ENCODE measurements at regions not wholly inside any gene's neighbourhood (a gene's known extent, or its start where the extent isn't known, plus 50 kb on each side); places are given as distances from the start of the nearest gene placed in this dataset.

DNA sequence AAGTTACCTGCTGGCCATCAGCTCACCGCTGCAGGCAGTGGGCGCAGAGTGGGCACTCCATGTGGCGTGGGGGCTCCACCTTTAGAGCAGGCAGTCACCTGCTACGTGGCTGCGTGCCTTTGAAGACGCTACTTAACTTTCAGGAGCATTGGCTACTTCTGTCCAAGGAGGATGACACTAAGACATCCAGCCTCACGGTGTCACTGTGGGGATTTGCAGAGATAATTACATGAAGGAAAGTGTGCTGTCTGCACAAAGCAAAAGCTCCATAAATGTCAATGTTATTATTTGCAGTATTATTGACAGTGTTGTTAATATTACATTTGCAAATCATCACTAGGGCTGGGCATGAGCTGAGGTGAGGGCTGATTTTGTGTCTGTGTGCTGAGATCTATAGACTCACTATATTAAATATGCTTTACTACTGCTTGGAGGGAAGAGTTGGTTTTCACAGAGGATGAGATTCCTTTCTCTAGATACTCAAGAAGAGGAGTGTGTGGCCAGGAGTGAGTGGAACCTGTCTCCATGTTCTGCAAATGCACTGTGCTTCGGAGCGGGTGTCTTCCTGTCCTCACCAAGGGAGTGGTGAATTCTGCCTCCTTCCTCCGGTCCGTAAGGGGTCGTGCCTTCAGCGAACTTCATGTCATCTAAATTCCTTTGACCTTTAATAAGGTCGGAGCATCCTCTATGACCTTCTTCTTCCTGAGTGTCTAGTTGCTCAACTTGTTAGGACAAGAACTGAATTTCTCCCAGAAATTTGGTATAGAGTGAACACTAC, 165.8 kb upstream of the SYNDIG1 start:
- DNase-seq (ENCODE audit: low spot score in 2 of 2), result no peak
- in situ Hi-C loops (cut with MboI; ENCODE audit: low sequenced_read_pairs), result no loop called here
- H3K27me3 ChIP-seq (ENCODE audit: low read depth), result no peaks in the 10 kb centered on the region
- H3K9me3 ChIP-seq, result no peaks in the 10 kb centered on the region
- no peaks in the 10 kb centered on the region for H3K36me3 ChIP-seq (replicated peaks)
- no peaks in the 10 kb centered on the region for H3K4me1 ChIP-seq
- no peak overlapping the region for H3K4me3 ChIP-seq

DNA sequence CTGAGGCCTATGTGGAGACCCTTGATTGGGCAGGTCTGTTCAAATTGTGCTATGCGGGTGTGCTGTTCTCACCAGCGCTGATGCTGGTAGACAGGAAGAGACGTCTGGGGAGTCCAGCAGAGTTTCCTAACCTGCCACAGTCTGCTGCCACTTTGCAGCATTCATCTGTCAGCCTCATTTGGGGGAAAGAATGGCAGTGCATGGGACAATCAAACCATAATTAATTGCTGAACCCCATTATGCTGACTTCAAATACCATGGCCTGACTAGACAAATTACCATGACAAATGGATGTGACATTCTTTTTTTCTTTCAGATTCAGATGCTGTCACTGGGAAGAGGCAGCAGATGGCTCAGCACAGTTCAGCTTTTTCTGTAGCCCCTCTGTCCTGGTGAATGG, 171.4 kb upstream of the SYNDIG1 start:
- in situ Hi-C loops (cut with MboI; ENCODE audit: low sequenced_read_pairs), result no loop called here
- no peaks in the 10 kb centered on the region for H3K36me3 ChIP-seq (replicated peaks)

DNA sequence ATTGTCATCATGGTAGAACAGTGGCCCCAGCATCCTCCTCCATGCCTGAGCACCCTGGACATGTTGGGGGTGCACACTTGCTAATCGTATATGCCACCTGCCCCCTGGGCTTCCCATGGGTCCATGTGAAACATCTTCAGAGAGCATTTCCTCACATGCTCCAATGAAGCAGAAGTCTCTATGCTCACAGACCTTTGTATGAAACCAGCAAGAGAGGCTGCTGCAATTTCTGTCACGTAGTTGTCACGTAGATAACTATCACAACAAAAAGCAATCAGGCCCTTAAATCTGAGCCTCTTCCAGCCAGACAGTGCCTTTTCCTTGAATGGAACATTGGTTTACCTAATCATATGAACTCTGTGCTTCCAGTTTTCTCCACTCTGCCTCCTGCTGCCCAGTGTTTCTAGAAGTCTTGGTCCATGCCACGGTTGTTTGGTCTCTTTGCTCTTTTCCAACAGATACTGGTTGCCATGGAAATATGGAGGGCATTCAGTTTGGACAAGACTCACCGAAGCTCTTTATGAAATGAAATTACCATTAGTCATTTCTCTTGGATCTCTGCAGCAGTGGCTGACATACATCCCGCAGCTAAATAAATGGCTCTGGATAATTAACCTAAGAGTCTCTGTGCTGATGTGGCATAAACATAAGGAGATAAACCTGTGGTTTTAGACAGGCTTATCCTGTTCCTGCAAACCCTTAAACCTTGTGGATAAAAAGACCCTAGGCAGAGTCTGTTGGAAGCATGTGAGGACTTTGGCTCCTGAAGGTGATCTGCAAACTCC, 172.8 kb upstream of the SYNDIG1 start:
- H3K4me3 ChIP-seq, result no peak overlapping the region
- in situ Hi-C loops (cut with MboI; ENCODE audit: low sequenced_read_pairs), result no loop called here

More for the DNA sequence above, 171.4 kb upstream of the SYNDIG1 start:
- Histone ChIP-seq H3K4me3 (no peak overlapping the region), H3K4me1 (no peaks in the 10 kb centered on the region), H3K27me3 (ENCODE audit: low read depth) (no peaks in the 10 kb centered on the region), H3K9me3 (no peaks in the 10 kb centered on the region)
- DNase-seq (ENCODE audit: low spot score in 2 of 2), result no peak

DNA sequence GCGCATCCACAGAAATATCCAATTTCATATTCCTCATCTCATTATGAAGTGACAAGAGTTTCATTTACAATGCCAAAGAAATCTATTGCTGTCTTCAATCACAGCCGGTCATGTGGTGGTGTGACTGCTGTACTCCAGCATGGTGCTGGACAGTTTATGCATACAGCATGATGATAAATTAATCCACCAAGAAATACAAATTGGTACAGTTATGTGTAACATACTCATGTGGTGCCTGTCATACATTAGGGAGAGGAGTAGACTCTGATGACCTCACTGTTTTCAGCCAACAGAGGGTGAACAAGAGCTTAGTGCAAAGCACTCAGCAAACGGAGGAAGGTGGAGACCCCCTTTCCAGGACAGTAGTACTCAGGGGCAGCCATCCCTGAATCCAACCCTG, 178.4 kb upstream of the SYNDIG1 start:
- H3K4me1 ChIP-seq, result no peaks in the 10 kb centered on the region
- H3K4me3 ChIP-seq, result no peak overlapping the region
- no peak for DNase-seq (ENCODE audit: low spot score in 2 of 2)
- in situ Hi-C loops (cut with MboI; ENCODE audit: low sequenced_read_pairs), result no loop called here
- H3K27me3 ChIP-seq (ENCODE audit: low read depth), result no peaks in the 10 kb centered on the region
- H3K36me3 ChIP-seq (replicated peaks), result no peaks in the 10 kb centered on the region
- H3K9me3 ChIP-seq, result no peaks in the 10 kb centered on the region

More for the DNA sequence above, 172.8 kb upstream of the SYNDIG1 start:
- no peaks in the 10 kb centered on the region for H3K4me1 ChIP-seq
- H3K9me3 ChIP-seq, result no peaks in the 10 kb centered on the region
- no peaks in the 10 kb centered on the region for H3K27me3 ChIP-seq (ENCODE audit: low read depth)
- H3K36me3 ChIP-seq (replicated peaks), result no peaks in the 10 kb centered on the region
- DNase-seq (ENCODE audit: low spot score in 2 of 2), result no peak

DNA sequence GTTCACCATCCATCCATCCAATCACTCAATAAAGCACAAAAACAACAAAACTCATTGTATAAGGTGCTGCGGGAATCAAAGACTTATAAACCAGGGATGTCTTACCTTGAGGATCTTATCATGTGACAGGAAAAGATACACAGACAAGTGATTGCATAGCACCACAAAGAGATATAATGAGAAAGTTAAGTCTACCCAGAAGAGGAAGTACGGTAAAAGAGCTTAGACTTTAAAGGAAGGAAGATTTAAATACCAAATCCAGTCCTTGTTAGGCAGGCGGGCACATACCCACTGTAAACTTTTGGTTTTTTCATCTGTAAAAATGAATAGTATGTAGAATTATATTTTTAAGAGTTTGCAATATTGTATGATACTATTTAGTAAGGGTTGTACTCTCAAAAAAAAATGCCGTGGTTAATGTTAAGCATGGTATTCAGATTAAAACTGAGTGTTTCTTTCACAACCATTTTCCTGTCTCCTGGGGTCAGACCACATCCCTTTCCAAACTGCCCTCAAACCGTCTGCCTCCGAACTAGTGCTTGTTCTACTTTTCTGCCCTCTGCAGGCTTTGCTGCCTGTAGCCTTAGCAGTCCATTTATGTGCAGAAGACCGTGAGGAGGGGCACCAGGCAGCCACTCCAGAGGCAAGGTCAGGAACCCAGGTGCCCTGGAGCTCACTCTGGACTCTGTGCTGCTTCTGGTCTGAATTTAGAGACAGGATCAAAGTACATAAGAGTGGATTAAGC, 179.5 kb upstream of the SYNDIG1 start:
- no peaks in the 10 kb centered on the region for H3K9me3 ChIP-seq
- H3K4me1 ChIP-seq, result no peaks in the 10 kb centered on the region
- H3K27me3 ChIP-seq (ENCODE audit: low read depth), result no peaks in the 10 kb centered on the region
- in situ Hi-C loops (cut with MboI; ENCODE audit: low sequenced_read_pairs), result no loop called here
- H3K36me3 ChIP-seq (replicated peaks), result no peaks in the 10 kb centered on the region
- no peak for DNase-seq (ENCODE audit: low spot score in 2 of 2)
- H3K4me3 ChIP-seq, result no peak overlapping the region

DNA sequence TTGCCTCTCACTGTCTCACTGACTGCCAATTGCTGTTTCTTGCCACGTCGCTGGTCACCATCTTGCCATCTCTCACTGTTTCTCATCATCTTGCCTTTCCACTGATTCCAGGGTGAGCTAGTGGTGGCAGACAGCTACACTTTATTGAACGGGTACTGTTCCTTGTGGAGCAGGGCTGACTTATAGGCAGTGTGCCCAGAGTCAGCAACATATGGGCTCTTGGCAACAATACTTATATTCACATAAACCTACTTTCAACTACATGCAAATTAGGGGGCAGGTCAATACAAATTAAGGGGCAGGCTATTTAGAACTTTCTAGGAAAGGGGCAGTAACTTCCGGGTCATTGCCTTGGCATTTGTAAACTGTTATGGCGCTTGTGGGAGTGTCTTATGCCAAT, 186.2 kb upstream of the SYNDIG1 start:
- DNase-seq (ENCODE audit: low spot score in 2 of 2), result no peak
- in situ Hi-C loops (cut with MboI; ENCODE audit: low sequenced_read_pairs), result no loop called here
- Histone ChIP-seq H3K27me3 (ENCODE audit: low read depth) (no peaks in the 10 kb centered on the region), H3K9me3 (no peaks in the 10 kb centered on the region), H3K36me3 (replicated peaks) (no peaks in the 10 kb centered on the region), H3K4me3 (no peak overlapping the region), H3K4me1 (no peaks in the 10 kb centered on the region)

DNA sequence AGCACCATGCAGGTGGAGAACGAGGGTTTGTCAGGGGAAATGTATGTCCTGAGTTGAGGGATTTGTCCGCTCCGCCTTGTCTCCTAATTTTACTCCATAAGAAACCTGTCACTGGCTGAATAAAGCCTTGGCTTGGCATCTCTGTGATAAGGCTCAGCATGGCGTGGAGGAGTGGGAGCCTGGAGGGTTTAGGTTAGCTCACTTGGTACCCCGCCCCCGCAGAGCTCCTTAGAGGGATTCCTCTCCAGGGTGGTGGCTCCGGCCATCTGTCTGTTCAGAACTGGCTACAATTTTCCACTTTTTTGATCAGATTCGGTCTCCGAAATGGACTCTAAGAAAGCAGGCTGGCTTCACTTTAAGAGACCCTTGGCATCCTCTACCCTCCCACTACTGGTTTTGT, 192.2 kb upstream of the SYNDIG1 start:
- H3K4me1 ChIP-seq, result no peaks in the 10 kb centered on the region
- no peak overlapping the region for H3K4me3 ChIP-seq
- in situ Hi-C loops (cut with MboI; ENCODE audit: low sequenced_read_pairs), result no loop called here
- H3K9me3 ChIP-seq, result no peaks in the 10 kb centered on the region
- no peaks in the 10 kb centered on the region for H3K27me3 ChIP-seq (ENCODE audit: low read depth)
- DNase-seq (ENCODE audit: low spot score in 2 of 2), result no peak
- H3K36me3 ChIP-seq (replicated peaks), result no peaks in the 10 kb centered on the region

DNA sequence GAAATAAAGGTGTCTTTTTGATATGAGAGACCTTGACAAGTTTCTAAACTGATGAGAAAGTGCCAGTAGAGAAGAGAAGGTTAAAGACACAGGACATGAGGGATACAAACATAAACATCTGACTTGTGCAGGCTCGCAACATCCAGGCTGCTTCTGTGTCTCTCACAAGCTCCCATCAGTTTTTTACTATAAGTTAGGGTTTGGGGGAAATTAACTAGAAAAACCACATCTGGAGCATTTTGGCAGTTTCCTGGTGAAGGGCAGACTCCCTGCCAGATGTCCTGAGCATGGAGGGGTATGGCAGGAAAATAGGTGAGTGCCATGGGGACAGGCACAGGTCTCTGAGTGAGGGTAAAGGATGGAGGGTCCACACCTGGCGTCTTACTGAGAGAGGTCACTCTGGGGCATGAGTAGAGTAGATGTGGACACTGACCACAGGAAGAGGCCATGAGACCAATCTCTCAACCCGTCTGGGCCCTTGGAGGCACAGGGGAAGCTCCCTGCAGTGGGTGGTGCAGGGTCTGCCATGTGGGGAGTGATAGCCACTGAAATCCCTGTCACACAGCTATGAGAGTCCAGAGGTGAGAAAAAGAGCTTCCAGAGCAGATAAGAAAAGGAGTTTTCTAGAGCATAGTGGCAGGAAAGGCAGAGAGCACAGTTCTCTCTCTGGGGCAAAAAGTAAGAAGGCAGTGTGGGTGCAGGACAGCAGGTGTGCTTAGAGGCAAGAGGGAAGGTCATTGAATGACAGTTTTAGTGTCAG, 193.3 kb upstream of the SYNDIG1 start:
- Histone ChIP-seq H3K4me1 (no peaks in the 10 kb centered on the region), H3K9me3 (no peaks in the 10 kb centered on the region), H3K36me3 (replicated peaks) (no peaks in the 10 kb centered on the region), H3K4me3 (no peak overlapping the region), H3K27me3 (ENCODE audit: low read depth) (no peaks in the 10 kb centered on the region)
- in situ Hi-C loops (cut with MboI; ENCODE audit: low sequenced_read_pairs), result no loop called here
- no peak for DNase-seq (ENCODE audit: low spot score in 2 of 2)

DNA sequence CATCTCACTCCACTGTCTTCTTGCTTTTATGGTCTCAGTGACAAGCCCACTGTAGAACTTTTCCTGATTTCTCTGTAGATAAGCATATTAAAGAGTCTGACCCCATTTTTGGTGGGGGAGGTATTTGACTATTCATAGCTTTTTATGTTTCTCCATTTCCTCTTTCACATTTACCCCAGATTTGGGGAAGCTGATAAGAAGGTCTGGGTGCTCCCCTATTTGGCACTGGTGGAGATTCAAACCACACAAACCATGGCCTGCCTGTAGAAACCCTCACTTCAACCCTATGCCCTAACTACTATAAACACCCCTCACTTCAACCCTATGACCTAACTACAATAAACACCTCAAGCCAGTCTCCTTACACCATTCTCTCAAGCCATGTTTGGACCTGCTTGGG, 196.2 kb upstream of the SYNDIG1 start:
- in situ Hi-C loops (cut with MboI; ENCODE audit: low sequenced_read_pairs), result loop anchor here (25.0 kb wide), 1 partner anchor 111 kb away; no protein-coding TSS in a partner anchor
- no peaks in the 10 kb centered on the region for H3K36me3 ChIP-seq (replicated peaks)
- no peaks in the 10 kb centered on the region for H3K9me3 ChIP-seq
- no peak for DNase-seq (ENCODE audit: low spot score in 2 of 2)
- H3K4me1 ChIP-seq, result no peaks in the 10 kb centered on the region
- no peak overlapping the region for H3K4me3 ChIP-seq
- H3K27me3 ChIP-seq (ENCODE audit: low read depth), result no peaks in the 10 kb centered on the region

DNA sequence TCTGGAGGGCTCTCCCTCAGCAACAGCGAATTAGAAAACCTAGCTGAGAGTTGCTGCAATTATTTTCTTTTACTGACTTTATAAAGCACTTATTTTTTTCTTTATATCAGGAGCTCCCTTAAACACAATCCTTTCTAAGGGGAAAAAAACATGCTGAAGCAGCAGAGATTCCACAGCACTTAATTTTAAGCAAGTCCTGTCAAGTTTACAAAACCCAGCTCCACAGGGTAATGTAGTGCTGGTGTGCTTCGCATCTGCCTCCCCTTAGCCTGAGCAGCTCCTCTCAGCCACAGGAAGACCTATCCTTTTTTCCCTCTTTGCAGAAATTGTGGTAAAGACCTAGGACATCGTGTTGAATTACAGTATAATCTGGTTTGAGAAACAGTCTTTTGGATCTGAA, 208.1 kb upstream of the SYNDIG1 start:
- in situ Hi-C loops (cut with MboI; ENCODE audit: low sequenced_read_pairs), result loop anchor here (25.0 kb wide), 1 partner anchor 99 kb away; no protein-coding TSS in a partner anchor
- DNase-seq (ENCODE audit: low spot score in 2 of 2), result no peak
- no peaks in the 10 kb centered on the region for H3K4me1 ChIP-seq
- H3K9me3 ChIP-seq, result no peaks in the 10 kb centered on the region
- no peak overlapping the region for H3K4me3 ChIP-seq
- no peaks in the 10 kb centered on the region for H3K27me3 ChIP-seq (ENCODE audit: low read depth)
- no peaks in the 10 kb centered on the region for H3K36me3 ChIP-seq (replicated peaks)

DNA sequence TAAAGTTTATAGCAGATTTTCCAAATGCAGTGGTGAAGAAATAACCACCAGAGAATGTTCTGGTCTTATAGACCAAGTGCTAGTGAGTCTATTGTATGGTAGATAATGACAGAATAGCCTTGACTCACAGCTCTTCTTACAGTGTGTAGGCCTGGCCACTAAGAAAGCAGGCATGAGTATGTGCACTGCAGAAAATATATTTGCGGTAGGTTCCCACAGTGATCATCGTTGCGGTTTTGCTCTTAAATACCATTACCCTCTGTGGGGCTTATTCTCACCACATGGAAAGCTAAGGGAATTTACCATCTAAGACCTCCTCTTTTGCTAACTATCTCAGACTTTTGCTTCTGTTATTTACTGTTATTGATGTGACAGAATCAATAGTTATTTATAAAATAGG, 212.3 kb upstream of the SYNDIG1 start:
- Histone ChIP-seq H3K36me3 (replicated peaks) (no peaks in the 10 kb centered on the region), H3K9me3 (no peaks in the 10 kb centered on the region), H3K4me1 (no peaks in the 10 kb centered on the region), H3K27me3 (ENCODE audit: low read depth) (no peaks in the 10 kb centered on the region), H3K4me3 (no peak overlapping the region)
- DNase-seq (ENCODE audit: low spot score in 2 of 2), result no peak
- in situ Hi-C loops (cut with MboI; ENCODE audit: low sequenced_read_pairs), result loop anchor here (25.0 kb wide), 1 partner anchor 95 kb away; no protein-coding TSS in a partner anchor

DNA sequence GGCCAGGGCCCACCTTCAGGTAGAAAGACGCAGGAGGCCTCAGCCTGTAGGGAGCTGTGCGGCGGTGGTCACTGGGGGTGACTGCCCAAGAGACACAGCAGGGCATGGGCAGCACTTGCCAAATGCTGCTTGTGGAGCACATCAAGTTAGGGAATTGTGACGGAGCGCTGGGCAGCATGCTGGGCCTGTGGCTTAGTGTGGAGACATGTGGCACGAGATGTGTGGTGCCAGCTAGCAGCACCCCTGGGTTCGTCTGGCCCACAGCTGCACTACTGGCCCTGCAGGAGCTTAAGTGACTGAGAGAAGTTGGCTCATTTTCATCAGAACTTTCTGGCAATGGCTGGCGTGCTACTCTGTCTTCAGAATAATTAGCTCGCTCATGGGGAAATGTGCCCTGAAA, 213.1 kb upstream of the SYNDIG1 start:
- Histone ChIP-seq H3K4me3 (no peak overlapping the region), H3K9me3 (no peaks in the 10 kb centered on the region), H3K27me3 (ENCODE audit: low read depth) (no peaks in the 10 kb centered on the region), H3K36me3 (replicated peaks) (no peaks in the 10 kb centered on the region), H3K4me1 (no peaks in the 10 kb centered on the region)
- in situ Hi-C loops (cut with MboI; ENCODE audit: low sequenced_read_pairs), result loop anchor here (25.0 kb wide), 1 partner anchor 94 kb away; no protein-coding TSS in a partner anchor
- DNase-seq (ENCODE audit: low spot score in 2 of 2), result no peak

DNA sequence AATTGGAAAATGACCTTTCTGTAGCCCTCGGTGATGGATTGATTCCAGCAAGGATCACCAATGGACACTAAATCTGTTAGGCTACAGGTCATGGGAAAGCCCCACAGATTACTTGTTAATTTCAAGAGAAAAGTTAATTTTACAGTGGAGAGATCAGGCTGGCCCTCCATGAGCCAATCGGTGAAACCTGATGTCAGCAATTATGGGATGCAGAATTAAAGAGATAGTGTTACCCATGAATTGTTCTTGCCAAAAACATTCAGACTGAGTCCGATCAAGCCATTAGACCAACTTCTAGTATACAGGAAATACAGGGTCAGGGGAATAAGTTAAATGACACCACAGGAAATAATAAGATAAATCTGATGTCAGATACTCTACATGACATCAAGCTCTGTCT, 214.9 kb upstream of the SYNDIG1 start:
- no peak overlapping the region for H3K4me3 ChIP-seq
- in situ Hi-C loops (cut with MboI; ENCODE audit: low sequenced_read_pairs), result loop anchor here (25.0 kb wide), 1 partner anchor 92 kb away; no protein-coding TSS in a partner anchor
- no peaks in the 10 kb centered on the region for H3K36me3 ChIP-seq (replicated peaks)
- no peaks in the 10 kb centered on the region for H3K4me1 ChIP-seq
- no peaks in the 10 kb centered on the region for H3K27me3 ChIP-seq (ENCODE audit: low read depth)
- H3K9me3 ChIP-seq, result no peaks in the 10 kb centered on the region
- DNase-seq (ENCODE audit: low spot score in 2 of 2), result no peak
